T-helper 1 cell treated with Interleukin-12 subunit alpha and Interleukin-12 subunit beta and Interleukin-4 antibody, amounts not matched to agents 30 μg/mL and 1 μg/mL, for 36 hours (primary cell): ENCODE measurements at regions not wholly inside any gene's neighbourhood (a gene's known extent, or its start where the extent isn't known, plus 50 kb on each side); places are given as distances from the start of the nearest gene placed in this dataset.

Experiments used
- H3K27ac Mint-ChIP-seq: one replicate; pipeline ENCODE4 v1.8.0; 2021; ENCODE audit warnings: mild to moderate bottlenecking, mixed read lengths
- H3K27me3 Mint-ChIP-seq: one replicate; pipeline ENCODE4 v1.8.0; 2021; ENCODE audit warnings: low read depth, mixed read lengths
- H3K36me3 Mint-ChIP-seq: one replicate; pipeline ENCODE4 v1.8.0; 2021; ENCODE audit warnings: low read depth, mixed read lengths
- H3K4me1 Mint-ChIP-seq: one replicate; pipeline ENCODE4 v1.8.0; 2021; ENCODE audit warnings: low read depth, mixed read lengths
- H3K4me3 Mint-ChIP-seq: one replicate; pipeline ENCODE4 v1.8.0; 2021; ENCODE audit warnings: mild to moderate bottlenecking, moderate library complexity, mixed read lengths
- H3K9me3 Mint-ChIP-seq: one replicate; pipeline ENCODE4 v1.8.0; 2021; ENCODE audit warnings: mixed read lengths

- Mint-ChIP-seq H3K36me3 (no peaks in the 10 kb centered on the region), H3K27ac (no peak overlapping the region), H3K4me3 (no peak overlapping the region), H3K9me3 (no peaks in the 10 kb centered on the region), H3K27me3 (peaks cover 79% of the 10 kb centered on the region), H3K4me1 (peaks cover 16% of the 10 kb centered on the region)
These were observed 139.6 kb downstream of the TMCO5A start for GRCh38 chr15:38074029-38074428.

GRCh38 chr15:38075466-38075865, 141.0 kb downstream of the TMCO5A start:
- H3K27me3 Mint-ChIP-seq: peaks cover 76% of the 10 kb centered on the region
- no peaks in the 10 kb centered on the region for H3K9me3 Mint-ChIP-seq

GRCh38 chr15:38076786-38077185, 142.3 kb downstream of the TMCO5A start:
- Mint-ChIP-seq H3K27ac (no peak overlapping the region), H3K4me1 (peaks cover 11% of the 10 kb centered on the region), H3K27me3 (peaks cover 72% of the 10 kb centered on the region), H3K36me3 (no peaks in the 10 kb centered on the region), H3K4me3 (no peak overlapping the region), H3K9me3 (no peaks in the 10 kb centered on the region)

More at GRCh38 chr15:38075466-38075865, 141.0 kb downstream of the TMCO5A start:
- no peak overlapping the region for H3K27ac Mint-ChIP-seq
- no peak overlapping the region for H3K4me3 Mint-ChIP-seq
- H3K36me3 Mint-ChIP-seq: no peaks in the 10 kb centered on the region
- peaks cover 12% of the 10 kb centered on the region for H3K4me1 Mint-ChIP-seq

- Mint-ChIP-seq H3K4me3 (no peak overlapping the region), H3K4me1 (peaks cover 2% of the 10 kb centered on the region), H3K27ac (no peak overlapping the region), H3K36me3 (no peaks in the 10 kb centered on the region), H3K9me3 (no peaks in the 10 kb centered on the region), H3K27me3 (peaks cover 55% of the 10 kb centered on the region)
These were observed 144.8 kb downstream of the TMCO5A start for GRCh38 chr15:38079236-38079635.

- H3K36me3 Mint-ChIP-seq: no peaks in the 10 kb centered on the region
- H3K4me3 Mint-ChIP-seq: no peak overlapping the region
- H3K9me3 Mint-ChIP-seq: no peaks in the 10 kb centered on the region
- H3K27me3 Mint-ChIP-seq: peaks cover 50% of the 10 kb centered on the region
- peaks cover 8% of the 10 kb centered on the region for H3K4me1 Mint-ChIP-seq
- no peak overlapping the region for H3K27ac Mint-ChIP-seq
These were observed 146.3 kb downstream of the TMCO5A start for GRCh38 chr15:38080651-38081275.

GRCh38 chr15:38084289-38084688, 149.8 kb downstream of the TMCO5A start:
- no peak overlapping the region for H3K4me3 Mint-ChIP-seq
- H3K9me3 Mint-ChIP-seq: no peaks in the 10 kb centered on the region
- peaks cover 61% of the 10 kb centered on the region for H3K27me3 Mint-ChIP-seq
- peaks cover 8% of the 10 kb centered on the region for H3K4me1 Mint-ChIP-seq
- H3K27ac Mint-ChIP-seq: no peak overlapping the region
- H3K36me3 Mint-ChIP-seq: no peaks in the 10 kb centered on the region

- no peaks in the 10 kb centered on the region for H3K9me3 Mint-ChIP-seq
- peaks cover 55% of the 10 kb centered on the region for H3K27me3 Mint-ChIP-seq
- H3K27ac Mint-ChIP-seq: no peak overlapping the region
- H3K4me3 Mint-ChIP-seq: no peak overlapping the region
- H3K4me1 Mint-ChIP-seq: peaks cover 8% of the 10 kb centered on the region
- H3K36me3 Mint-ChIP-seq: no peaks in the 10 kb centered on the region
These were observed 150.7 kb downstream of the TMCO5A start for GRCh38 chr15:38085114-38085513.

- no peak overlapping the region for H3K27ac Mint-ChIP-seq
- no peak overlapping the region for H3K4me3 Mint-ChIP-seq
- H3K36me3 Mint-ChIP-seq: no peaks in the 10 kb centered on the region
- H3K4me1 Mint-ChIP-seq: peaks cover 8% of the 10 kb centered on the region
- H3K9me3 Mint-ChIP-seq: no peaks in the 10 kb centered on the region
- H3K27me3 Mint-ChIP-seq: peaks cover 49% of the 10 kb centered on the region
These were observed 151.6 kb downstream of the TMCO5A start for GRCh38 chr15:38085931-38086568.

- no peaks in the 10 kb centered on the region for H3K36me3 Mint-ChIP-seq
- peaks cover 44% of the 10 kb centered on the region for H3K27me3 Mint-ChIP-seq
- H3K4me3 Mint-ChIP-seq: no peak overlapping the region
- peaks cover 8% of the 10 kb centered on the region for H3K4me1 Mint-ChIP-seq
- no peak overlapping the region for H3K27ac Mint-ChIP-seq
- H3K9me3 Mint-ChIP-seq: no peaks in the 10 kb centered on the region
These were observed 152.2 kb downstream of the TMCO5A start for GRCh38 chr15:38086611-38087010.

GRCh38 chr15:38088971-38089370, 154.5 kb downstream of the TMCO5A start:
- no peaks in the 10 kb centered on the region for H3K36me3 Mint-ChIP-seq
- H3K27ac Mint-ChIP-seq: no peak overlapping the region
- no peaks in the 10 kb centered on the region for H3K9me3 Mint-ChIP-seq
- H3K27me3 Mint-ChIP-seq: peaks cover 39% of the 10 kb centered on the region
- H3K4me3 Mint-ChIP-seq: no peak overlapping the region
- peaks cover 8% of the 10 kb centered on the region for H3K4me1 Mint-ChIP-seq

- no peaks in the 10 kb centered on the region for H3K36me3 Mint-ChIP-seq
- no peaks in the 10 kb centered on the region for H3K9me3 Mint-ChIP-seq
- peaks cover 35% of the 10 kb centered on the region for H3K27me3 Mint-ChIP-seq
- H3K4me1 Mint-ChIP-seq: peaks cover under 1% of the 10 kb centered on the region
- no peak overlapping the region for H3K4me3 Mint-ChIP-seq
- no peak overlapping the region for H3K27ac Mint-ChIP-seq
These were observed 155.8 kb downstream of the TMCO5A start for GRCh38 chr15:38090223-38090622.

- no peaks in the 10 kb centered on the region for H3K9me3 Mint-ChIP-seq
- no peak overlapping the region for H3K4me3 Mint-ChIP-seq
- H3K36me3 Mint-ChIP-seq: no peaks in the 10 kb centered on the region
- H3K27ac Mint-ChIP-seq: no peak overlapping the region
- H3K27me3 Mint-ChIP-seq: peaks cover 31% of the 10 kb centered on the region
- H3K4me1 Mint-ChIP-seq: no peaks in the 10 kb centered on the region
These were observed 156.2 kb downstream of the TMCO5A start for GRCh38 chr15:38090678-38091077.

- no peaks in the 10 kb centered on the region for H3K36me3 Mint-ChIP-seq
- no peak overlapping the region for H3K27ac Mint-ChIP-seq
- H3K9me3 Mint-ChIP-seq: no peaks in the 10 kb centered on the region
- no peaks in the 10 kb centered on the region for H3K4me1 Mint-ChIP-seq
- peaks cover 26% of the 10 kb centered on the region for H3K27me3 Mint-ChIP-seq
- no peak overlapping the region for H3K4me3 Mint-ChIP-seq
These were observed 156.7 kb downstream of the TMCO5A start for GRCh38 chr15:38091078-38091645.

GRCh38 chr15:38093931-38094330, 158.7 kb upstream of the SPRED1 start:
- H3K9me3 Mint-ChIP-seq: peaks cover 3% of the 10 kb centered on the region
- no peak overlapping the region for H3K4me3 Mint-ChIP-seq
- peaks cover 3% of the 10 kb centered on the region for H3K27me3 Mint-ChIP-seq
- H3K4me1 Mint-ChIP-seq: no peaks in the 10 kb centered on the region
- no peak overlapping the region for H3K27ac Mint-ChIP-seq
- no peaks in the 10 kb centered on the region for H3K36me3 Mint-ChIP-seq

GRCh38 chr15:38102972-38103371, 149.7 kb upstream of the SPRED1 start:
- H3K4me3 Mint-ChIP-seq: no peak overlapping the region
- H3K4me1 Mint-ChIP-seq: no peaks in the 10 kb centered on the region
- peaks cover 3% of the 10 kb centered on the region for H3K27me3 Mint-ChIP-seq
- no peak overlapping the region for H3K27ac Mint-ChIP-seq
- H3K9me3 Mint-ChIP-seq: no peaks in the 10 kb centered on the region
- H3K36me3 Mint-ChIP-seq: no peaks in the 10 kb centered on the region
